ENCODE measurements at regions not wholly inside any gene's neighbourhood (a gene's known extent, or its start where the extent isn't known, plus 50 kb on each side); places are given as distances from the start of the nearest gene placed in this dataset.

GRCh38 chr6:81901551-81901966 lies 149.1 kb upstream of the TENT5A start:
- WGBS, result 96% methylated on average over 1 of the region's 1 CpG
- no peak overlapping the region for H2BK120ac ChIP-seq (ENCODE audit: low read depth, low read length)

GRCh38 chr6:81900616-81901015 lies 148.1 kb upstream of the TENT5A start:
- Histone ChIP-seq H4K8ac (ENCODE audit: low read length) (no peak overlapping the region), H3K9me3 (ENCODE audit: control insufficient read depth, low read length) (peaks cover 6% of the 10 kb centered on the region), H3K23ac (ENCODE audit: low read length in 2 of 2) (no peak overlapping the region), H2BK5ac (ENCODE audit: low read depth, low read length, poor library complexity, severe bottlenecking) (no peak overlapping the region), H3K9ac (ENCODE audit: low read length) (no peak overlapping the region), H3K4me3 (ENCODE audit: insufficient read depth in 1 of 2, low read depth in 1 of 2, low read length in 2 of 2) (no peak overlapping the region), H3K4me2 (ENCODE audit: low read length, poor library complexity, severe bottlenecking) (no peak overlapping the region), H3K4me1 (ENCODE audit: control insufficient read depth, insufficient read depth, low read depth, low read length) (peaks cover 3% of the 10 kb centered on the region), H3K27ac (ENCODE audit: low read length, poor library complexity, severe bottlenecking) (no peak overlapping the region), H3K4ac (ENCODE audit: low read depth in 1 of 2, low read length in 2 of 2) (no peak overlapping the region), H2BK12ac (ENCODE audit: low read length in 2 of 2) (no peak overlapping the region), H3K14ac (ENCODE audit: low read length in 2 of 2) (no peak overlapping the region), H3K79me1 (replicated peaks; ENCODE audit: low read length, poor library complexity, severe bottlenecking) (no peaks in the 10 kb centered on the region), H2BK15ac (ENCODE audit: low read depth, poor library complexity, severe bottlenecking) (no peak overlapping the region), H3K36me3 (ENCODE audit: control insufficient read depth in 1 of 2, insufficient read depth in 2 of 2, low read depth in 1 of 2, low read length in 2 of 2) (no peaks in the 10 kb centered on the region), H3K18ac (ENCODE audit: low read depth in 1 of 2, low read length in 2 of 2) (no peak overlapping the region), H4K91ac (ENCODE audit: low read length) (no peak overlapping the region), H2AFZ (ENCODE audit: low read depth, low read length) (no peak overlapping the region), H2AK5ac (ENCODE audit: low read length, severe bottlenecking) (no peak overlapping the region), H3K27me3 (ENCODE audit: control insufficient read depth in 1 of 2, insufficient read depth in 1 of 2, low read length in 2 of 2) (no peaks in the 10 kb centered on the region), H2BK120ac (ENCODE audit: low read depth, low read length) (no peak overlapping the region)
- WGBS, result 100% methylated on average over 1 of the region's 1 CpG
- DNase-seq, result no peak

More at GRCh38 chr6:81901551-81901966, 149.1 kb upstream of the TENT5A start:
- H4K91ac ChIP-seq (ENCODE audit: low read length), result no peak overlapping the region
- no peaks in the 10 kb centered on the region for H3K79me1 ChIP-seq (replicated peaks; ENCODE audit: low read length, poor library complexity, severe bottlenecking)
- H3K4me3 ChIP-seq (ENCODE audit: insufficient read depth in 1 of 2, low read depth in 1 of 2, low read length in 2 of 2), result no peak overlapping the region
- no peak overlapping the region for H3K4ac ChIP-seq (ENCODE audit: low read depth in 1 of 2, low read length in 2 of 2)
- H4K8ac ChIP-seq (ENCODE audit: low read length), result no peak overlapping the region
- no peak overlapping the region for H3K9ac ChIP-seq (ENCODE audit: low read length)
- no peaks in the 10 kb centered on the region for H3K4me1 ChIP-seq (ENCODE audit: control insufficient read depth, insufficient read depth, low read depth, low read length)
- no peak overlapping the region for H3K23ac ChIP-seq (ENCODE audit: low read length in 2 of 2)
- H3K18ac ChIP-seq (ENCODE audit: low read depth in 1 of 2, low read length in 2 of 2), result peak overlapping the region; percentile 46 to 67
- no peak overlapping the region for H2BK15ac ChIP-seq (ENCODE audit: low read depth, poor library complexity, severe bottlenecking)
- no peak overlapping the region for H3K27ac ChIP-seq (ENCODE audit: low read length, poor library complexity, severe bottlenecking)
- peaks cover 6% of the 10 kb centered on the region for H3K9me3 ChIP-seq (ENCODE audit: control insufficient read depth, low read length)
- H3K14ac ChIP-seq (ENCODE audit: low read length in 2 of 2), result no peak overlapping the region
- no peaks in the 10 kb centered on the region for H3K27me3 ChIP-seq (ENCODE audit: control insufficient read depth in 1 of 2, insufficient read depth in 1 of 2, low read length in 2 of 2)
- H2AFZ ChIP-seq (ENCODE audit: low read depth, low read length), result no peak overlapping the region
- no peak overlapping the region for H2AK5ac ChIP-seq (ENCODE audit: low read length, severe bottlenecking)
- H3K4me2 ChIP-seq (ENCODE audit: low read length, poor library complexity, severe bottlenecking), result no peak overlapping the region
- H3K36me3 ChIP-seq (ENCODE audit: control insufficient read depth in 1 of 2, insufficient read depth in 2 of 2, low read depth in 1 of 2, low read length in 2 of 2), result no peaks in the 10 kb centered on the region
- DNase-seq, result no peak
- no peak overlapping the region for H2BK5ac ChIP-seq (ENCODE audit: low read depth, low read length, poor library complexity, severe bottlenecking)
- H2BK12ac ChIP-seq (ENCODE audit: low read length in 2 of 2), result no peak overlapping the region

GRCh38 chr6:81897793-81898192 lies 145.3 kb upstream of the TENT5A start:
- Histone ChIP-seq H3K9ac (ENCODE audit: low read length) (no peak overlapping the region), H3K4me1 (ENCODE audit: control insufficient read depth, insufficient read depth, low read depth, low read length) (peaks cover 6% of the 10 kb centered on the region), H2BK5ac (ENCODE audit: low read depth, low read length, poor library complexity, severe bottlenecking) (no peak overlapping the region), H2AK5ac (ENCODE audit: low read length, severe bottlenecking) (no peak overlapping the region), H4K8ac (ENCODE audit: low read length) (no peak overlapping the region), H3K79me1 (replicated peaks; ENCODE audit: low read length, poor library complexity, severe bottlenecking) (no peaks in the 10 kb centered on the region), H3K4me3 (ENCODE audit: insufficient read depth in 1 of 2, low read depth in 1 of 2, low read length in 2 of 2) (no peak overlapping the region), H3K4ac (ENCODE audit: low read depth in 1 of 2, low read length in 2 of 2) (peak overlapping the region; percentile 11 to 88), H3K4me2 (ENCODE audit: low read length, poor library complexity, severe bottlenecking) (no peak overlapping the region), H2BK12ac (ENCODE audit: low read length in 2 of 2) (peak overlapping the region; percentile 69 to 70), H2AFZ (ENCODE audit: low read depth, low read length) (no peak overlapping the region), H2BK15ac (ENCODE audit: low read depth, poor library complexity, severe bottlenecking) (no peak overlapping the region), H3K36me3 (ENCODE audit: control insufficient read depth in 1 of 2, insufficient read depth in 2 of 2, low read depth in 1 of 2, low read length in 2 of 2) (no peaks in the 10 kb centered on the region), H3K23ac (ENCODE audit: low read length in 2 of 2) (no peak overlapping the region), H3K27ac (ENCODE audit: low read length, poor library complexity, severe bottlenecking) (no peak overlapping the region), H3K14ac (ENCODE audit: low read length in 2 of 2) (no peak overlapping the region), H4K91ac (ENCODE audit: low read length) (no peak overlapping the region), H3K27me3 (ENCODE audit: control insufficient read depth in 1 of 2, insufficient read depth in 1 of 2, low read length in 2 of 2) (no peaks in the 10 kb centered on the region), H3K18ac (ENCODE audit: low read depth in 1 of 2, low read length in 2 of 2) (peak overlapping the region; percentile 63 to 85), H3K9me3 (ENCODE audit: control insufficient read depth, low read length) (peaks cover 2% of the 10 kb centered on the region), H2BK120ac (ENCODE audit: low read depth, low read length) (peak overlapping the region; percentile 44)
- DNase-seq, result peak; percentile 62
- WGBS, result 20% methylated on average over 3 of the region's 4 CpGs

GRCh38 chr6:81896525-81897503 lies 144.3 kb upstream of the TENT5A start:
- peak; percentile 24 for DNase-seq
- Histone ChIP-seq H3K4me1 (ENCODE audit: control insufficient read depth, insufficient read depth, low read depth, low read length) (peaks cover 6% of the 10 kb centered on the region), H2AFZ (ENCODE audit: low read depth, low read length) (no peak overlapping the region), H2BK15ac (ENCODE audit: low read depth, poor library complexity, severe bottlenecking) (no peak overlapping the region), H3K27ac (ENCODE audit: low read length, poor library complexity, severe bottlenecking) (no peak overlapping the region), H2BK12ac (ENCODE audit: low read length in 2 of 2) (peak overlapping the region; percentile 75 to 85), H2AK5ac (ENCODE audit: low read length, severe bottlenecking) (no peak overlapping the region), H3K27me3 (ENCODE audit: control insufficient read depth in 1 of 2, insufficient read depth in 1 of 2, low read length in 2 of 2) (no peaks in the 10 kb centered on the region), H3K36me3 (ENCODE audit: control insufficient read depth in 1 of 2, insufficient read depth in 2 of 2, low read depth in 1 of 2, low read length in 2 of 2) (no peaks in the 10 kb centered on the region), H3K4me3 (ENCODE audit: insufficient read depth in 1 of 2, low read depth in 1 of 2, low read length in 2 of 2) (no peak overlapping the region), H3K4ac (ENCODE audit: low read depth in 1 of 2, low read length in 2 of 2) (peak overlapping the region; percentile 37 to 88), H4K8ac (ENCODE audit: low read length) (peak overlapping the region; percentile 27), H3K18ac (ENCODE audit: low read depth in 1 of 2, low read length in 2 of 2) (peak overlapping the region; percentile 63 to 85), H3K9ac (ENCODE audit: low read length) (no peak overlapping the region), H4K91ac (ENCODE audit: low read length) (peak overlapping the region; percentile 52), H2BK5ac (ENCODE audit: low read depth, low read length, poor library complexity, severe bottlenecking) (no peak overlapping the region), H2BK120ac (ENCODE audit: low read depth, low read length) (peak overlapping the region; percentile 44), H3K23ac (ENCODE audit: low read length in 2 of 2) (no peak overlapping the region), H3K9me3 (ENCODE audit: control insufficient read depth, low read length) (no peaks in the 10 kb centered on the region), H3K4me2 (ENCODE audit: low read length, poor library complexity, severe bottlenecking) (no peak overlapping the region), H3K79me1 (replicated peaks; ENCODE audit: low read length, poor library complexity, severe bottlenecking) (no peaks in the 10 kb centered on the region), H3K14ac (ENCODE audit: low read length in 2 of 2) (no peak overlapping the region)
- WGBS, result 88% methylated on average over 6 of the region's 7 CpGs

Measured in mesenchymal stem cell (in vitro differentiated cells and primary cell).